ENCODE measurements at regions not wholly inside any gene's neighbourhood (a gene's known extent, or its start where the extent isn't known, plus 50 kb on each side); places are given as distances from the start of the nearest gene placed in this dataset.

DNA sequence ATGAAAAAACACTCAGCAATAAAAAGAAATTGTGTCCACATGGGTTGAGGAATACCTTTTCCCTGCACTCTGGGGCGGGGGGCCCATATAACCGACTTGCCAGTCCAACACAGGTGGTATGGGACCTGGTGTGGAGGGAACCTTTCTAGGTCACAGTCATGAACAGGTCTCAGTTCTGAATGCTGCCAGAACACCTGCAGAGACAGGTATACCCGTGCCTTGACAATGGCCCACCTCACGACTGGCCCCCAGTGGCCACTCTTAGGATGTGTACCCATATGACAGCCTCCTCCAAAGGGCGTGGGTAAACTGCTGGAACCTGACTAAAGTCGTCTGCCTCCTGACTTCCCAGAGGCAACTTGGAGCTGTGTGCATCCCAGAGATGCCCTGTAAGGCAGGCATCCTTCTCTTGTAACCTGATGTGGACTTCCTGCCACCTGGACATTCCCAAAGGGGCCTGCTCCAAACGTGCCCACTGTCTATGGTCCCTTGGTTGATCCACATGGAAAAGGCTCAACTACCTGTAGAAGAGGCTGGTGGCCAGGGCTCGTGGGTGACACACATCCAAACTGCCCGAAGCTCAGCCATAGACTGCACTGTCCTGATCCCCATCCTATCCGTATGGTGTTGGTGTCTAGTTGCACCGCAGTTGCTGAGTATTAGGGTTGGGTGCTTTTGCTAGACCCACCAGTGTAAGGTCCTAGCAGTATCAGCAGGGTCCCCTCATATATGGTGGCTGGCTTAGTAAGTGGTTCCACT, 859.3 kb downstream of the BRD1 start:
- no peak for TF ChIP-seq EZH2 (IDR thresholded peaks at IDR 0.05; ENCODE audit: insufficient read depth, poor library complexity, severe bottlenecking)
- no peak for TF ChIP-seq EZH2phosphoT487 (IDR thresholded peaks at IDR 0.05; ENCODE audit: insufficient read depth, low read depth)
- Histone ChIP-seq H3F3A (ENCODE audit: insufficient read depth) (no peaks in the 10 kb centered on the region), H3K4me2 (ENCODE audit: unreplicated experiment) (no peak overlapping the region), H3K9me3 (ENCODE audit: low read depth) (peaks cover 3% of the 10 kb centered on the region), H2AFZ (no peak overlapping the region), H3K4me1 (ENCODE audit: insufficient read depth) (no peaks in the 10 kb centered on the region), H3K9ac (no peak overlapping the region), H4K20me1 (ENCODE audit: insufficient read depth) (no peaks in the 10 kb centered on the region), H3K9me2 (ENCODE audit: insufficient read depth) (no peaks in the 10 kb centered on the region), H3K27ac (no peak overlapping the region), H3K79me2 (ENCODE audit: insufficient read depth) (no peaks in the 10 kb centered on the region), H3K27me3 (replicated peaks; ENCODE audit: insufficient read depth) (no peaks in the 10 kb centered on the region), H3K36me3 (ENCODE audit: low read depth) (no peaks in the 10 kb centered on the region), H3K4me3 (no peak overlapping the region)
- in situ Hi-C loops (cut with MboI), result no loop called here
- 17% methylated on average over 11 of the region's 11 CpGs for WGBS, 2 experiments (ENCODE audit: low coverage in 1 of 2, low lambda C conversion rate in 2 of 2, missing lambda C conversion rate in 2 of 2)
- no peak for DNase-seq

DNA sequence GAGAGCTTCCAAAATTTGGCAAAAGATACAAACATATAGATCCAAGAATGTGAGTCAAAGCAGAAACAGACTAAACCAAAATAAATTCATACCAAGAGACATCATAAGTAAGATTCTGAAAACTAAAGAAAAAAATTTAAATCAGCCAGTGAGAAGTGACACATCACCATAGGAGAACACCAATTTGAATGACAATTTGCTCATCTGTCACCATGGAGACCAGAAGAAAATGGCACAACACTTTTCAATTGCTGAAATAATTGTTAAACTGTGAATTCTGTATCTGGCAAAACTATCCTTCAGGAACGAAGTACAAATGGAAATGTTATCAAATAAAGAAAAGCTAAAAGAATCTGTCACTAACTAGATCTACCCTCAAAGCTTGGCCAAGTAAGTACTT, 864.3 kb downstream of the BRD1 start:
- WGBS, 2 experiments (ENCODE audit: low coverage in 1 of 2, low lambda C conversion rate in 2 of 2, missing lambda C conversion rate in 2 of 2), result 10 to 22% methylated on average over 1 of the region's 1 CpG
- no peak overlapping the region for H3K9ac ChIP-seq
- H3K9me3 ChIP-seq (ENCODE audit: low read depth), result peaks cover 3% of the 10 kb centered on the region
- H2AFZ ChIP-seq, result no peak overlapping the region
- H3K36me3 ChIP-seq (ENCODE audit: low read depth), result no peaks in the 10 kb centered on the region
- in situ Hi-C loops (cut with MboI), result no loop called here
- no peaks in the 10 kb centered on the region for H3F3A ChIP-seq (ENCODE audit: insufficient read depth)
- TF ChIP-seq EZH2 (IDR thresholded peaks at IDR 0.05; ENCODE audit: insufficient read depth, poor library complexity, severe bottlenecking) (no peak), EZH2phosphoT487 (IDR thresholded peaks at IDR 0.05; ENCODE audit: insufficient read depth, low read depth) (no peak)
- no peaks in the 10 kb centered on the region for H3K4me1 ChIP-seq (ENCODE audit: insufficient read depth)
- H3K9me2 ChIP-seq (ENCODE audit: insufficient read depth), result no peaks in the 10 kb centered on the region
- H3K27ac ChIP-seq, result no peak overlapping the region
- no peaks in the 10 kb centered on the region for H4K20me1 ChIP-seq (ENCODE audit: insufficient read depth)
- DNase-seq, result no peak
- H3K4me3 ChIP-seq, result no peak overlapping the region
- no peaks in the 10 kb centered on the region for H3K27me3 ChIP-seq (replicated peaks; ENCODE audit: insufficient read depth)
- H3K4me2 ChIP-seq (ENCODE audit: unreplicated experiment), result no peak overlapping the region
- H3K79me2 ChIP-seq (ENCODE audit: insufficient read depth), result no peaks in the 10 kb centered on the region

DNA sequence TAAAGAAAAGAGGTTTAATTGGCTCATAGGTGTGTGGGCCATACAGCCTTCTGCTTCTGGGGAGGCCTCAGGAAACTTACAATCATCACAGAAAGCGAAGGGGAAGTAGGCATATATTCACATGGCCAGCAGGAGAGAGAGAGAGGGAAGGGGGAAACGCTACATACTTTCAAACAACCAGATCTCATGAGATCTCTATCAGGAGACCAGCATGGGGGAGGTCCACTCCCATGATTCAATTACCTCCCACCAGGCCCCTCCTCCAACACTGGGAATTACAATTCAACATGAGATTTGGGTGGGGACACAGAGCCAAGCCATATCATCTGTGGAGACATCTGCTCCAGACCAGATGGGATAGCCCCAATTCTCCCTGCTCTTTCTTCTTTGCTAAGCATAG, 866.0 kb downstream of the BRD1 start:
- H3K27ac ChIP-seq, result no peak overlapping the region
- in situ Hi-C loops (cut with MboI), result no loop called here
- H3K79me2 ChIP-seq (ENCODE audit: insufficient read depth), result no peaks in the 10 kb centered on the region
- H3K4me2 ChIP-seq (ENCODE audit: unreplicated experiment), result no peak overlapping the region
- H3K4me1 ChIP-seq (ENCODE audit: insufficient read depth), result no peaks in the 10 kb centered on the region
- H3K9me2 ChIP-seq (ENCODE audit: insufficient read depth), result no peaks in the 10 kb centered on the region
- no peak for TF ChIP-seq EZH2phosphoT487 (IDR thresholded peaks at IDR 0.05; ENCODE audit: insufficient read depth, low read depth)
- TF ChIP-seq EZH2 (IDR thresholded peaks at IDR 0.05; ENCODE audit: insufficient read depth, poor library complexity, severe bottlenecking), result no peak
- no peak for DNase-seq
- no peaks in the 10 kb centered on the region for H3K27me3 ChIP-seq (replicated peaks; ENCODE audit: insufficient read depth)
- no peak overlapping the region for H3K9ac ChIP-seq
- no peak overlapping the region for H2AFZ ChIP-seq
- no peak overlapping the region for H3K4me3 ChIP-seq
- H4K20me1 ChIP-seq (ENCODE audit: insufficient read depth), result no peaks in the 10 kb centered on the region
- H3K9me3 ChIP-seq (ENCODE audit: low read depth), result peaks cover 3% of the 10 kb centered on the region
- H3F3A ChIP-seq (ENCODE audit: insufficient read depth), result no peaks in the 10 kb centered on the region
- no peaks in the 10 kb centered on the region for H3K36me3 ChIP-seq (ENCODE audit: low read depth)
- 12 to 15% methylated on average over 2 of the region's 2 CpGs for WGBS, 2 experiments (ENCODE audit: low coverage in 1 of 2, low lambda C conversion rate in 2 of 2, missing lambda C conversion rate in 2 of 2)

DNA sequence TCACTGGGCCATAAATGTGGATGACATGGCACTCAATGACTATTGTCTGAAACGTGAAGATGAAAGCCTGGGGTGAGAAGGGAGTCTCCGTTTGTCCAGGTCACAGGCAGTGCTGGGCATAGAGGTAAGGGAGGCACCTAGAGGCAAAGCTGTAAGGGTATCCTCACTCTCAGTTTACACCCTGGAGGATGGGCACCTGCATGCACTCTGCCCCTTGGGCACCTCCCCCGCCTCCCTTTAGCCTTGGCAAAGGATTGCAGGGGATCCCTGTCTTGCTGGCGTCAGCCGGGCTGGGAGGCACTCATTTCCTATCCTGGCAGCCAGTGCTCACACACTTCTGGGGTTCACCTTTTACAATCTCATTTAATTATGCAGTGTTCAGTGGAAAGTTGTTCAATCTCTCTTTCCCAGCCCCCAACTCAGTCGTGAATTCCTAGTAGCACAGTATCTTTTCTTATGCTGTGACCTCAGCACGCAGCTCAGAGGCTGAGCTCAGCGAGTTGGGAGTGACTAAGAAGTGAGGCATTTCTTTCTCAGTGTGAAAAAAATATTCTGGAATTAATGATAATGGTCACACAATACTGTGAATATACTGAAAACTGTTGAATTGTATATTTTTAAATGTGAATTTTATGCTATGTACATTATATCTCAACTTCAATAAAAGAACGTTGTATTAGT, 866.6 kb downstream of the BRD1 start:
- Histone ChIP-seq H3K4me1 (ENCODE audit: insufficient read depth) (no peaks in the 10 kb centered on the region), H3K79me2 (ENCODE audit: insufficient read depth) (no peaks in the 10 kb centered on the region), H3K36me3 (ENCODE audit: low read depth) (no peaks in the 10 kb centered on the region), H3K9me3 (ENCODE audit: low read depth) (peaks cover 3% of the 10 kb centered on the region), H4K20me1 (ENCODE audit: insufficient read depth) (no peaks in the 10 kb centered on the region), H3F3A (ENCODE audit: insufficient read depth) (no peaks in the 10 kb centered on the region), H3K9me2 (ENCODE audit: insufficient read depth) (no peaks in the 10 kb centered on the region), H3K4me2 (ENCODE audit: unreplicated experiment) (no peak overlapping the region), H3K27me3 (replicated peaks; ENCODE audit: insufficient read depth) (no peaks in the 10 kb centered on the region), H3K4me3 (no peak overlapping the region), H3K9ac (no peak overlapping the region), H3K27ac (no peak overlapping the region), H2AFZ (no peak overlapping the region)
- TF ChIP-seq EZH2 (IDR thresholded peaks at IDR 0.05; ENCODE audit: insufficient read depth, poor library complexity, severe bottlenecking), result no peak
- no peak for TF ChIP-seq EZH2phosphoT487 (IDR thresholded peaks at IDR 0.05; ENCODE audit: insufficient read depth, low read depth)
- DNase-seq, result no peak
- in situ Hi-C loops (cut with MboI), result no loop called here
- WGBS, 2 experiments (ENCODE audit: low coverage in 1 of 2, low lambda C conversion rate in 2 of 2, missing lambda C conversion rate in 2 of 2), result 22 to 29% methylated on average over 9 of the region's 9 CpGs
